Sigmoid colon (tissue), 6 donors: ENCODE measurements at regions not wholly inside any gene's neighbourhood (a gene's known extent, or its start where the extent isn't known, plus 50 kb on each side); places are given as distances from the start of the nearest gene placed in this dataset.

Source experiments
- DNase-seq: peaks from one replicate; pipeline ENCODE4 v3.0.0-alpha.2; 2019
- H3K27ac ChIP-seq, 4 donors: fragments of 200-600 bp; sonication (generic); one replicate each; pipeline ENCODE4 v1.5.1; 2016 to 2019; ENCODE audit warnings: mild to moderate bottlenecking in 1 of 4
- H3K27me3 ChIP-seq, 3 donors: fragments of 200-600 bp; sonication (generic); one replicate each; pipeline ENCODE4 v1.5.1; 2019; ENCODE audit warnings: mild to moderate bottlenecking in 1 of 3
- H3K36me3 ChIP-seq, 4 donors: fragments of 200-600 bp; sonication (generic); one replicate each; pipeline ENCODE4 v1.5.1; 2016 to 2019
- H3K4me1 ChIP-seq, 4 donors: fragments of 200-600 bp; sonication (generic); one replicate each; pipeline ENCODE4 v1.5.1; 2017 to 2019
- H3K4me3 ChIP-seq, 4 donors: fragments of 200-600 bp; sonication (generic); one replicate each; pipeline ENCODE4 v1.5.1; 2017 to 2019; ENCODE audit warnings: mild to moderate bottlenecking in 2 of 4, moderate library complexity in 1 of 4
- H3K9me3 ChIP-seq, 4 donors: fragments of 200-600 bp in 3 of 4; sonication (generic) in 3 of 4; one replicate each; pipeline versions ENCODE4 v1.5.1 to v1.6.1; 2013 to 2019
- CTCF ChIP-seq, 4 experiments: fragments of 450-650 bp in 3 of 4; fragments of 200-600 bp in 1 of 4; IDR thresholded peaks; one replicate each; pipeline ENCODE4 v1.5.1; 2016 to 2019; ENCODE audit warnings: antibody characterized with exemption in 4 of 4, mild to moderate bottlenecking in 3 of 4, moderate library complexity in 2 of 4
- EP300 ChIP-seq, 4 donors: sonication (generic); formaldehyde crosslinking; IDR thresholded peaks; one replicate each; pipeline ENCODE4 v1.6.1; 2017; ENCODE audit warnings: antibody characterized with exemption in 4 of 4
- POLR2A ChIP-seq, 2 donors: fragments of 450-650 bp; IDR thresholded peaks; one replicate each; pipeline ENCODE4 v1.6.1; 2016; ENCODE audit warnings: antibody characterized with exemption in 2 of 2, mild to moderate bottlenecking in 2 of 2, moderate library complexity in 2 of 2
- POLR2AphosphoS5 ChIP-seq, 4 donors: sonication (generic); formaldehyde crosslinking; IDR thresholded peaks; one replicate each; pipeline ENCODE4 v1.6.1; 2017; ENCODE audit warnings: antibody characterized with exemption in 4 of 4
- WGBS, 2 donors: extraction: QIAGEN DNeasy Blood & Tissue Kit; methylation state at CpG; one replicate each; pipeline ENCODE4 v1.1.7; 2013; 5-methylcytosine and 5-hydroxymethylcytosine counted together
- intact Hi-C: fragments of 100-400 bp; cut with DNase I; formaldehyde crosslinking; loops from one replicate; pipeline ENCODE4 v1.15.1; 2023
- donor health status: healthy with polysubstance abuse.
- donor health status: healthy.

GRCh38 chr20:24868396-24868927, 80.6 kb upstream of the CST7 start:
- no peak for TF ChIP-seq CTCF (IDR thresholded peaks at IDR 0.05)

DNA sequence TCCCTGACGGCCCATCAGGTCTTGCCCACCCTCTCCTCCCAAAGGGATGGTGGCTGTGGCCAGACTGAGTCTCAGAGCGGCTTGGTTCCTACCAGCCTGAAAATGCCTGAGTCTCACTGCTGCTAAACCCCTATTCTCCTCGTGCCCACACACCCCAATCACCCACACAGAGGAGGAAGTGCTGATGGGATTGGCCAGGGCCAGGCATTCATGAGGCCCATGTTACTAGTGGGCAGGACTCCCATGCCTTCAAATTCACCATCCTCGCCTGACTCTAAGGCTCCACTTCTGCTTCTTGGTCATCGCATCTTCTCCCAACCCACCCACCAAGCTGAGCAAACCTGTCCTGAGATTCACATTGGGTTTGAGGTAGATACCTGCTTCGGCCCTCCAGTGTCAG, 80.1 kb upstream of the CST7 start:
- whole genome bisulfite sequencing, 2 donors: 59 to 68% methylated on average over 6 of the region's 6 CpGs
- H3K4me1 ChIP-seq: no peaks in the 10 kb centered on the region
- peaks cover 0 to 7% (median 5%) of the 10 kb centered on the region in 3 donors for H3K27me3 ChIP-seq
- peaks cover 0 to 7% (median 2%) of the 10 kb centered on the region in 4 donors for H3K9me3 ChIP-seq
- H3K4me3 ChIP-seq: no peak overlapping the region
- H3K27ac ChIP-seq: no peak overlapping the region
- TF ChIP-seq POLR2AphosphoS5 (IDR thresholded peaks at IDR 0.05): no peak
- no peak for TF ChIP-seq EP300 (IDR thresholded peaks at IDR 0.05)
- no peak for TF ChIP-seq CTCF (IDR thresholded peaks at IDR 0.05)
- TF ChIP-seq POLR2A (IDR thresholded peaks at IDR 0.05): no peak
- no peak for DNase-seq
- H3K36me3 ChIP-seq: no peaks in the 10 kb centered on the region
- intact Hi-C loops: no loop called here

More at GRCh38 chr20:24868396-24868927, 80.6 kb upstream of the CST7 start:
- no peak overlapping the region for H3K4me3 ChIP-seq
- H3K36me3 ChIP-seq: no peaks in the 10 kb centered on the region
- H3K4me1 ChIP-seq: no peaks in the 10 kb centered on the region
- WGBS, 2 donors: 76 to 86% methylated on average over 10 of the region's 10 CpGs
- H3K27me3 ChIP-seq: peaks cover 0 to 7% (median 5%) of the 10 kb centered on the region in 3 donors
- H3K27ac ChIP-seq: no peak overlapping the region
- no peak for DNase-seq
- H3K9me3 ChIP-seq: peaks cover 0 to 7% (median 2%) of the 10 kb centered on the region in 4 donors
- intact Hi-C loops: no loop called here

- Histone ChIP-seq H3K4me1 (no peaks in the 10 kb centered on the region), H3K36me3 (no peaks in the 10 kb centered on the region), H3K27ac (no peak overlapping the region), H3K4me3 (no peak overlapping the region), H3K9me3 (peaks cover 0 to 7% (median 1%) of the 10 kb centered on the region in 4 donors), H3K27me3 (peaks cover 0 to 7% (median 5%) of the 10 kb centered on the region in 3 donors)
- TF ChIP-seq POLR2AphosphoS5 (IDR thresholded peaks at IDR 0.05): no peak
- no peak for TF ChIP-seq EP300 (IDR thresholded peaks at IDR 0.05)
- no peak for TF ChIP-seq POLR2A (IDR thresholded peaks at IDR 0.05)
- TF ChIP-seq CTCF (IDR thresholded peaks at IDR 0.05): no peak
- intact Hi-C loops: no loop called here
- no peak for DNase-seq
- WGBS, 2 donors: 76 to 90% methylated on average over 3 of the region's 3 CpGs
These were observed 79.0 kb upstream of the CST7 start for GRCh38 chr20:24870057-24870456.

DNA sequence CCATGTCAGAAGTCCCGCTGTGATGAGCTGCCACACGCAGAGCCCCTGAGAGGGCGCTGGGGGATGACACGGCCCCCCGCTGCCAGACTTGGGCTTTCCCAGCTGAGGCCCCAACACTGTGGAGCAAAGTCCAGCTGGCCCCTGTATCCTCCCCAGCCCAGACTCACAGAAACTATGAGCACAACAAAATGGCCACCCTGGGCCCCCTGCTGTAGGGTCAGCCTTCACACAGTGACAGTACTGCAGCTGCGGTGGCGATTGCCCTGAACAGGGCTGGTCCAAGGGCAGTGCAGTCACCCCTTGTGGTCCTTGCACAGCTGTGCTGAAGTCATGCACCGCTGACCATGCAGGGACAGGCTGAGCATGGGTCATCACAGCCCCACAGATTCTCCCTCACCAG, 78.2 kb upstream of the CST7 start:
- H3K27me3 ChIP-seq: peaks cover 0 to 7% (median 5%) of the 10 kb centered on the region in 3 donors
- intact Hi-C loops: no loop called here
- no peak for TF ChIP-seq POLR2AphosphoS5 (IDR thresholded peaks at IDR 0.05)
- TF ChIP-seq POLR2A (IDR thresholded peaks at IDR 0.05): no peak
- no peak for TF ChIP-seq CTCF (IDR thresholded peaks at IDR 0.05)
- no peak for TF ChIP-seq EP300 (IDR thresholded peaks at IDR 0.05)
- no peaks in the 10 kb centered on the region for H3K9me3 ChIP-seq
- no peak overlapping the region for H3K27ac ChIP-seq
- no peaks in the 10 kb centered on the region for H3K4me1 ChIP-seq
- H3K4me3 ChIP-seq: no peak overlapping the region
- peak; percentile 41 for DNase-seq
- WGBS, 2 donors: 78 to 81% methylated on average over 8 of the region's 8 CpGs
- no peaks in the 10 kb centered on the region for H3K36me3 ChIP-seq
